ENCODE measurements at regions not wholly inside any gene's neighbourhood (a gene's known extent, or its start where the extent isn't known, plus 50 kb on each side); places are given as distances from the start of the nearest gene placed in this dataset.
"Not testable (repeated sequence)": the region's sequence is repeated elsewhere in the genome, so short reads cannot be mapped to it uniquely, and the experiment has no call there.

DNA sequence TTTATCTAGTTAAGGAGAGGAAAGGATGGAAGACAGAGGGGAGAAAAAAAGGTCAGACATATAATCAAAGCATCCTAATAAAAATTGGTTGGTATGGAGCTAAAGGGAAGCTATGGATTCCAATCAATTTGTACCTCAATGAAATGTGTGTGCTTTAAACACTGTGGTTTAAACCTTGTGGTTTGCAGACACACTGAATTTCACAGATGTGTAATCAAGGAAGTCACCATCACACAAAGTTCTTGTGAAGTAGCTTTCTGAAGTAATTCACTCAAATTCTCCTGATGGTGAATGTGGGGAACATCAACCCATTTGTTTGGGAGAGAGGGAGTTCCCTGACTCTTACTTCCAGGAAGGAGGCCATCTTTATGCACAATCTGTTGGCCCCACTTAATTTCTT, 243.3 kb upstream of the KRR1 start:
- DNase-seq = peak; percentile 30

DNA sequence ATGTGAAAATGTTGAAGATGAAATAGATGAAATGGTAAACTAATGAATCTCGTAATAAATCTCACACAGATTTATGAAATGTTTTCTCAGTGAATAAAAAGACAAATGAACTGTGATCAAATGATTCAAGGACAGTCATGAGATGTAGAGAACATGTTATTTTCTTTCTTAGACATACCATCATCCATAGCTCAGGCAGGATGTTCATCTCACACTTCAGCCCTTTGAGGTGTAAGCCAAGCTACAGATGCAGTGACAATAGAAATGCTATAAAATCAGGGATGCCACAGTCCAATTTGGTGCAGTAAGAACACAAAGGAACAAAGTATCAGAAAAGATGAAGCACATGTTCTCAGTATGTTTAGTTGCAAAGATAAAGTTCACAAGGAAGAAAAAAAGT, 242.7 kb upstream of the KRR1 start:
- no peak for DNase-seq

- peak; percentile 50 for DNase-seq
Observed at GRCh38 chr12:75751769-75752471, 240.5 kb upstream of the KRR1 start.

- peak; percentile 84 for DNase-seq
Observed at GRCh38 chr12:75750716-75751306, 239.4 kb upstream of the KRR1 start.

- not testable (repeated sequence) for DNase-seq
Observed at GRCh38 chr12:75748990-75749389, 237.6 kb upstream of the KRR1 start.

- DNase-seq = no peak
Observed at GRCh38 chr12:75748136-75748535, 236.7 kb upstream of the KRR1 start.

DNA sequence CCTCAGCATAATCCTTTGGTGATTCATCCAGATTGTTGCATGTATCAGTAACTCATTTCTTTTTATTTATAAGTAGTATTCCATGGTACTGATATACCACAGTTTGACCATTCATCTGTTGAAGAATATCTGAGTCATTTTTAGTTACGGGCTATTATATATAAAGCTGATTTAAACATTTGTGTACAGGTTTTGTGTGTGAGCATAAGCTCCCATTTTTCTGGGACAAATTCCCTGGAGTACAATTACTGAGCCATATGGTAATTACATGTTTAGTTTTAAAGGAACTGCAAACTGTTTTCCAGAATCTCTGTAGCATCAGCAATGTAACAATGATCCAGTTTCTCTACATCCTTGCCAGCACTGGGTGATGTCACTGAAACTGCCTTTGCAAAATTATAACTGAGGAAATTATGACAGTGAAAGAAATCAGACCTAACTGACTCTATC, 236.2 kb upstream of the KRR1 start:
- DNase-seq = peak; percentile 88

GRCh38 chr12:75746621-75747020, 235.2 kb upstream of the KRR1 start:
- DNase-seq = no peak

GRCh38 chr12:75744607-75745256, 233.3 kb upstream of the KRR1 start:
- peak; percentile 33 for DNase-seq

DNA sequence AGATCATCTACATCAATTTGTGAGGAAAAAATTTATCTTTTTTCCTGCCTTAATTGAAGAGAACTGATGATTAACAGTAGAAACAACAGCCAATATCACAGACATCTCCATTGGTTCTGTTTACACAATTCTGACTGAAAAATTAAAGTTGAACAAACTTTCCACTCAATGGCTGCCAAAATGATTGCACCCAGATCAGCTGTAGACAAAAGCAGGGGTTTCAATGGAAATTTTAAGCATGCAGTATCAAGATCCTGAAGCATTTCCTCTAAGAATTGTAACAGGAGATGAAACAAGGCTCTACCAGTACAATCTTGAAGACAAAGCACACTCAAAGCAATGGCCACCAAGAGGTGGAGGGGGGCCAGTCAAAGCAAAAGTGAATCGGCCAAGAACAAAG, 231.6 kb upstream of the KRR1 start:
- no peak for DNase-seq

GRCh38 chr12:75742048-75742447, 230.6 kb upstream of the KRR1 start:
- DNase-seq = no peak

DNA sequence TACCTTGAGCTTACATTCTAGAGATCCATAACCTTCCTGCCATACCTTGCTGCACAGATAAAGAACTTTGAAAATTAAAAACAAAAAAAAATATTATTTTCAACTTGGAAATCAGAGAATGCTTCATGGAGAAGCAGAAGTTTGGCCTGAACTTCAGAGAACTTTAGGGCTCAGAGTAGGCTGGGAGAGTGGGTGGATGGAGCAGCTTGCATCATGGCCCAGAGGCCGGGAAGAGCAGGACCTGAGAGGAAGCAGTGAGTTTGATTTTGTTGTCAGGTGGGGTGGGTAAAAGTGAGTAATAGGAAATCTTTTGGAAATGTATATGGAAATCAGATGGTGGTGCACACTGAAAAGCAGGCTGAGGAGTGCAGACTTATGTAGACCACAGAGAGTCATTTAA, 228.5 kb upstream of the KRR1 start:
- DNase-seq = no peak

- not testable (repeated sequence) for DNase-seq
Observed at GRCh38 chr12:75739098-75739497, 227.7 kb upstream of the KRR1 start.

- DNase-seq = no peak
Observed at GRCh38 chr12:75738486-75738885, 227.1 kb upstream of the KRR1 start.

DNA sequence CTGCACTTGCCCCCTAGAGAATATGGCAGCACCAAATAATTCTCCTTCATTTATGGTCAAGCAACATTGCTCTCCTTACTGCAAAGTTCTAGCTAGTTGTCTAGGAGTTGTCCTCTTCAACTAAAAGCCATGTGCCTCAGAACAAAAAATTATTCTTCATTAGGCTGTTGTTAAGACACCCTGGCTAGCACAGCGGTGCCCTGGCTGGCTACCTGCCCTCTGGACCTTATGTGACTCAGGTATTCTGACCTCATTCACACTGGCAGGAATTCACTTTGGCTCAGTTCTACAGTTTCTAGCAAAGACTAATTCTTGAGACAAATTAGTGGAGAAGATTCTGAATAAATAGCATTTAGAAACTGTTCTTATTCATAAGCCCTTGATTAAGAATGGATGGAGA, 224.4 kb upstream of the KRR1 start:
- no peak for DNase-seq

GRCh38 chr12:75728826-75729225, 217.4 kb upstream of the KRR1 start:
- DNase-seq = no peak

DNA sequence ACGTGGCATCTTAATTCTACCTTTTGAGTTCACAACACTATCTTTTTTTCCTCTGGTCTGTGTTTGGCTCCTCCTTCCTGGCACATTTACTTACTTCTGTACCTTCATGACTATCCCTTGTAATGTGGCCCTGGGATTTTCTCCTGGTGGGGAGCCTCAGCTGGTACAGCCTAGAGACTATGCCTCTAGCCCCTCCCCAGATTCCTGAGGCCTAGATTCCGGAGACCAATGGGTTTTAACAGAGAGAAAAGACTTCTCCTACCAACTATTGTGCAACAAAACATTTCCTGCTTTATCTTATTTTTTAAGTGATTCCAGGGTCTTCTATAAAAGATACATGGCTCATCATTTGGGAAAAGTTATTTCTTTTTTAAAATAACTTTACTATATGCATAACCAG, 216.2 kb upstream of the KRR1 start:
- DNase-seq = no peak

DNA sequence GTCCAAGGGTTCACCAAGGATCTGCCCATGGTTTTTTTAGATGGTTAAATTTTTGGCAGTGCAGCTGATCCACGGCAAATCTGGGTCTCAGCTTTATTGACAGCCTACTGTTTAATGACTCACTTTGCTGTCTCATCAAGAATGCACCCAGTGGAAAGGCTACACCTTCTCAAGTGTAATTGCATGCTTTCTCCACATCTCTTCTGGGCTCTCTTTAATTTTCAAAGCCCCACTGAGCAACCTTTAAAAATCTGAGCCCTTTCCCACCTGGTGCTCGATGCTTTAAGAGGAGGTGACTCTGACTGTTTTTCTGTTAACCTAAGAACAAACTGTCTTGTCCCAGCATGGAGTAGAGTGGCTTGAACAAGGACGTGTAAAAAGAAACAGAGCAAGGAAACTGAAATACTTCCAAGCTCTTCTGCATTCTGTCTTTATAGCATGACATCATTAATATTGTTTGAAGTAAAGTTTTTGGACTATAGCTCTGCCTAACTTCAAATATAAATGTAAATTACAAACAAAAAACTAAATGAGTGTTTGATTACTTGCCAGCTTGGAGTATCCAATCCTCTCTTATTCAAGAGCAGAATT, 214.2 kb upstream of the KRR1 start:
- peak; percentile 79 for DNase-seq

- DNase-seq = peak; percentile 95
Observed at GRCh38 chr12:75724928-75725312, 213.5 kb upstream of the KRR1 start.

GRCh38 chr12:75724307-75724927, 213.0 kb upstream of the KRR1 start:
- no peak for DNase-seq

DNA sequence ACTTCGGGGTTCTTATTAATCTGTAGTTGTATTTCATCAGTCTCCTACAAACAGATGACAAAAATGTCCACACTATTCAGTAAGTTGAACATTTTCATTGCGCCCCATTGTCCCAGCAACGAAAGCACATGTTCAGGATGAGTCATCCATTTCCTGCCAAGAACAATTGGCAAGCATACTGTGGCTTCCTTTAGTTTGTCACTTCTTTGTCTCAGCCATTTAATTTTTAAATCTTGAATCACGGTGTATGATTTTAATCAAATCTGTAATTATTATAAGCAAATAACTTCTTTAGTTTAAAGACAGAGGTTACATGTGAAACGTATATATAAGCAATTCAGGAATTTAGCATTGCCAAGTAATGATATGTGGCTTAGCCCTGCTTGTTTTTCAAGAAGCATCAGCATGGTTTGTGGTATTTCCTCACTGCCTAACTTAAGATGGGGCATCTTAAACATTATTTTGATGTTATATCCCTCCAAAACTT, 211.3 kb upstream of the KRR1 start:
- DNase-seq = peak; percentile 95

DNA sequence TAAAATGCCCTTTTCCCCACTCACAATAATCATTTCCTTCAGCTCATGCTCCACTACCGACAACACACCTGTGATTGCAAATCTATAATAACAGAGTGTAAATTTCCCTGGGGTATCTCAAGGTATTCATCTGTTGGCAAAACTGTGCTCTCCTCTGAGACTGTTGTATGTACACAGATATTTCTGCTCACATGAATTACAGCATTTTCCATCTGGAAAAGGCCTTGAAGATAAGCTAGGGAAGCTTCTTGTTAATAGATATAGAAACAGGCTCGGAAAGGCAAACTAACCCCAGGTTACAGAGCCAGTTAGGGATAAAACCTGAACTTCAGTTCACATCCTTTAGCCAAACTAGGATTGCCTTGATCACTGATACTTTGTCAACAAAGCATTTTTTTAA, 210.4 kb upstream of the KRR1 start:
- no peak for DNase-seq
